HG03469 (cell line): ENCODE measurements at regions not wholly inside any gene's neighbourhood (a gene's known extent, or its start where the extent isn't known, plus 50 kb on each side); places are given as distances from the start of the nearest gene placed in this dataset.
"Not testable (repeated sequence)": the region's sequence is repeated elsewhere in the genome, so short reads cannot be mapped to it uniquely, and the experiment has no call there.

Experiments used
- ATAC-seq: cut with Tn5 transposase; IDR thresholded peaks from one replicate; pipeline ENCODE4 v1.9.1; 2021; ENCODE audit warnings: mild to moderate bottlenecking, moderate library complexity, moderate number of reproducible peaks; ENCODE audit not compliant: unreplicated experiment

- ATAC-seq, result no peak
These were observed 55.1 kb upstream of the TLR4 start for GRCh38 chr9:117649126-117649525.

- ATAC-seq, result no peak
These were observed 59.1 kb upstream of the TLR4 start for GRCh38 chr9:117644932-117645636.

DNA sequence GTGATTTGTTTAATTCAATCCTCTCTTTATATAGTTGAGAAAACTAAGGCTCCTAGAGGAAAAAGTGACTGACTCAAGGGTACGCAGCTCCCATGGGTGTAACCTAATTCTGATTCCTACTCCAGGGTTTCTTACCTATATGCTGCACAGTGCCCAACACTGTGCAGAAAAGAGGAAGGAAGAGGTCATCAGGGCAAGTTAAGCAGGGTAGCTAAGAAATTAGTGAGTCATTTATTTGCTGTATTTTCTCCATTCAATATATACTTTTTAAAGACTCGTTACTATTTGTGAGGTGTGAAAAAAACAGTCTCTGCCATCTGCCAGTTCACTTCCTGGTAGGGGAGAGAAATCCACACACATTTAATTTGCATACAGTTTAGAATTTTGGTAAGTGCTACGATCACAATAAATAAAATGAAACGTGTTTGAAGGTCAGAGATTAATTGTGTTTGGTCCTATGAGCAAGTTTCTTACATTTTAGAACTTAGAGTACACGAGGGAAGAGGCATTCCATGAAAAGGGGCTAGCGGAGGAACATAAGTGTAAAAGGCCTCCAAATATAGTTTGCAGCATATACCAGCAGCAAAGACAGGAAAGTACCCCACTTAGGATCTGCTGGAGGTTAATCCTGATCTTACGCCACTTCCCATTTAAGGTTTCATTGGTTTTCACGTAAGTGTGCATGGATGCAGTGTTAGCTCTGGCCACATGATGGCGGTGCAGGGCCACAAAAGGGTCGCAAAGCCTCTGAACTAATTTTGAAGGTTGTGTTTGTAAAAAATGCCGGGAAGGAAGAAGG, 59.9 kb upstream of the TLR4 start:
- ATAC-seq, result peak; percentile 48

- ATAC-seq, result no peak
These were observed 60.9 kb upstream of the TLR4 start for GRCh38 chr9:117643288-117643654.

DNA sequence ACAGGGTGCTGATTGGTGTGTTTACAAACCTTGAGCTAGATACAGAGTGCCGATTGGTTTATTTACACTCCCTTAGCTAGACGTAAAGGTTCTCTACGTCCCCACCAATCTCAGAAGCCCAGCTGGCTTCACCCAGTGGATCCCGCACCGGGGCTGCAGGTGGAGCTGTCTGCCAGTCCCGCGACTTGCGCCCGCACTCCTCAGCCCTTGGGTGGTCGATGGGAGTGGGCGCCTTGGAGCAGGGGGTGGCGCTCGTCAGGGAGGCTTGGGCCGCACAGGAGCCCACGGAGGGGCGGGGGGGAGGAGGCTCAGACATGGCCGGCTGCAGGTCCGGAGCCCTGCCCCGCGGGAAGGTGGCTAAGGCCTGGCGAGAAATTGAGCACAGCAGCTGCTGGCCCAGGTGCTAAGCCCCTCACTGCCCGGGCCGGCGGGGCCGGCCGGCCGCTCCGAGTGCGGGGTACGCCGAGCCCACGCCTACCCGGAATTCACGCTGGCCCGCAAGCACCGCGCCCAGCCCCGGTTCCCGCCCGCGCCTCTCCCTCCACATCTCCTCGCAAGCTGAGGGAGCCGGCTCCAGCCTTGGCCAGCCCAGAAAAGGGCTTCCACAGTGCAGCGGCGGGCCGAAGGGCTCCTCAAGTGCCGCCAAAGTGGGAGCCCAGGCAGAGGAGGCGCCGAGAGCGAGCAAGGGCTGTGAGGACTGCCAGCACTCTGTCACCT, 61.5 kb upstream of the TLR4 start:
- not testable (repeated sequence) for ATAC-seq

DNA sequence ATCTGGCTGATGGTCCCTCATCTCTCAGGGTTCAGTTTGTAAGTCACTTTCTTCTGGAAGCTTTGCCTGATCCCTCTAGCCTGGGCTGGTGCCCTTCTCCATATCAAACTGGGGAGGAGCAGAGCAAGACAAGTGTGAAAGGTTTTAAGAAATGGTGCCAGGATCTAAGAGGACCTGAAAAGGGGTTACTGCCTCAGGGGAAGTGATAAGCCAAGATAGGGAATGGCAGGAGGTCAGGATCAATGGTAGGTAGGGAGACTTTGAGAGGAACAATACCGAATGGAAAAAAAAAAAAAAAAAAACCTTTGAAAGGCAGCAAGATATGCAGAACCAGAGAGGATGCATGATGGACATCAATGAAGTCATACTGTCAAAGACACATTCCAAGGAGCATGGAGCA, 67.5 kb upstream of the TLR4 start:
- no peak for ATAC-seq

- no peak for ATAC-seq
These were observed 79.0 kb upstream of the TLR4 start for GRCh38 chr9:117625154-117625553.

DNA sequence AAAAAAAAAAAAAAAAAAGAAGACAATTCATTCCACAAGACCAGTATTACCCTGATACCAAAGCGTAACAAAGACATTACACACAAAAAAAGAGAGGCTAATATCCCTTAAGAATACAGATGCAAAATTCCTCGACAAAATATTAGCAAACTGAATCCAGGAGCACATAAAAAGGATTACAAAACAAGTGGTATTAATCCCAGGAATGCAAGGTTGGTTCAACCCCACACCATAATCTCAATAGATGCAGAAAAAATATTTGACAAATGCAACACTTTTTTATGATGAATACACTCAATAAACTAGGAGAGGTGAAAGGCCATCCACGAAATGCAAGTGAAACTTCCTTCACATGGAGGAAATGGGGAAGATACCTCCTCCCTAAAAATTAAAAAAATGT, 80.1 kb upstream of the TLR4 start:
- ATAC-seq, result no peak

- ATAC-seq, result no peak
These were observed 81.9 kb upstream of the TLR4 start for GRCh38 chr9:117622347-117622746.

DNA sequence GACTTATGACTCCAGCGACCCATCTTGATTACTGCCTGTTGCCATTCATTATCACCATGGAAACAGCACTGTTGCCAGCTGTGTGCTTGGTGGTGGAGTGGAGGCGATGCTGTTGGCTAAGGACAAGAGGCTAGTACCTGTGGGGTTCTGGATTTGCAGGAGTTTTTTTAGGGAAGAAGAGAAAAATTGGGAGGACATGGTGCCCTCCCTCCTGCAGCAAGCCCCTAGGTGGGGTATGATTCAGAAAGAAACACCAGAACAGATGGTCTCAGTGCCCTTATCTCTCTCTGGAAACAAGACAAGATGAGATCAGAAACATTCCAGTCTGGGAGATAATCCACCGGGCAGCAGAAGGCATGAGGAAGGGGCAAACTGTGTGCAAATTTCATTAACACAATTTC, 87.8 kb upstream of the TLR4 start:
- no peak for ATAC-seq

DNA sequence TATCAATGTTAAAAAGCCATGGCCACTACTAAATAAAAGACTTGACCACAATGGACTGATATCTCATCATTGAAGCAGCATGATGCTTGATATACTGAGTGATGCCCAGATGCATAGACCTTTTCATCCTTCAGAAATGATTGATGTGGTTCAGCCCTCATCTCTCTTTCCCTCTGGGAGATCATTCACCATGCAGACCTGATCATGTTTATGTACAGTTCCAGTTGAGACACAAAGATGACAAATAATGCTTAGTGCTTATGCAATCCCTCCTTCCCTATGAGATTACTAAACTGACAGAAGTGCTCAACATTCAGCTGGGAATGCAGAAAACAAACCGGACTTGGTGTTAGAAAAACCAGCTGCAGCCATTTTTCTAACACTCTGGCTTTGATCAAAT, 91.9 kb upstream of the TLR4 start:
- ATAC-seq, result no peak

DNA sequence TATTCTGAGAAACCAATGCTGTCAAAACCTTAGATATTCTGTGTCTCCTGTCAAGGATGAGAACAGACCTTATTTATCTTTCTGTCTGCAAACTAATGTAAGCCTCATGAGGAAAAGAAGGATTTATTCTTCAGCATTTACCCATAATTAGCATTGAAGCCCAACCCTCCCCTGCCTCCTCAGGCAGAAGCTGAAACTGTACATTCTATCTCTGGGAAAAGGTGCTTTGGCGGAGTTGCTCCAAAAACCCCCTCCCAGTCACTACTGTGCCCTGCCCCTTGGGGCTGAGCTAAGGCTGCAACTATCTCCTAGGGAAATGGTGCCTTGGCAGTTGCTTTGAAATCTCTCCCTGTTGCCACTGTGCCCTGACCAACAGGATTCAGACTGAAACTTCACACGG, 106.2 kb upstream of the TLR4 start:
- ATAC-seq, result no peak

GRCh38 chr9:117596678-117597077, 107.5 kb upstream of the TLR4 start:
- no peak for ATAC-seq

GRCh38 chr9:117595650-117596049, 108.6 kb upstream of the TLR4 start:
- ATAC-seq, result no peak

DNA sequence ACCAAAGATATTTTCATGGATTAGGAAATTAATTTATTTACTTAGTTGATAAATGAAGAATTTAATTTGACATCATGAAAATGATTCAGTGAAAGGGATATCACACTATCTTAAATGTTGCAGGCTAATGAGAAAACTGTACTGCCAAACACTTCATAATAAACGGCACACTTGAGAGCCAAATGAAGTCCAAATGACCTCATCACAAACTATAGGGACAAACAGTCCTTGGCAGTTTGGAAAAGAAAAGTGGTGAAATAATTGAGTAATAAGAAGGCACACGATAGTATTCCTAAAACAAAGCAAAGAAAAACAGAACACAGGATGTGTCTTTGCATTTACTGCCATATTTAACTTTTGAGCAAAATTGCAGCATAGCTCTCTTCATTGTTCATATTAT, 116.9 kb upstream of the TLR4 start:
- no peak for ATAC-seq

- ATAC-seq, result no peak
These were observed 130.1 kb upstream of the TLR4 start for GRCh38 chr9:117574099-117574498.

- no peak for ATAC-seq
These were observed 139.4 kb upstream of the TLR4 start for GRCh38 chr9:117564839-117565238.

DNA sequence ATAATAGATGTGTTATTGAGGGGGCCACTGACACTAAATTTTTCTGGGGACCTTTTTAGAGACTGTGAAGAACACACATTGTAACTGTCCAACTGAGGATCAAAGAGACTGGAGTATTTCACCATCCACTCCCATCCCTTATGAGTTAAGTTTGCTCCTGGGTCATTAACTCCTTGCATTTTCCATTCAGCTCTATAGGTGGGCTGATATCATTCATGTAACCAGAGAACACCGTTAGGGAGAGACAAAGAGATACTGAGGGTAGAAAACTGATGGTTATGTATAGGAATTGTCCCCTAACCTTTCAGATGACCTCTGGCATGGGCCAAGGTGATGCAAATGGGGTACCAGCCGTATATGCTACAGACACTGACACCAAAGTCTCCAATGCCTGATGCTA, 142.4 kb upstream of the TLR4 start:
- no peak for ATAC-seq

- ATAC-seq, result peak; percentile 70
These were observed 141.2 kb upstream of the ASTN2 start for GRCh38 chr9:117555964-117556629.

DNA sequence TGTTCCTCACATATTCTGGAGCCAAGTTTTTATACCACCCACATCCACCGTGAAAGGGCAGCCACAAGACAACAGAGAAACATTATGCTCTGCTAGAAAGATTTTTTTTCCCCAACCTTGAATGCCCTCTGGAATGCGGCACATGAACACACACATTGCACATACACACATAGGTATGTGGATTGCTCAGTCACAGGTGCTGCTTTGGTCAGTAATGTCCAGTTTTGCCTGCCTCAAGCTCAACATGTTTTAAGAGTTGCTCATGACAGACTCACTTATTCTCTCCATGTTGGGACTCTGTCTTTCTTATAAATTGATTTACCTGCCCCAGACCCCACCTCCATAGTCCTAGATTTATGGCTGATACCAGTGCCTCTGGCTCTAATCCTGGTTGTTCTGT, 138.0 kb upstream of the ASTN2 start:
- ATAC-seq, result no peak

- ATAC-seq, result no peak
These were observed 136.3 kb upstream of the ASTN2 start for GRCh38 chr9:117551171-117551570.
